Astrocyte (in vitro differentiated cells and primary cell): ENCODE measurements at regions not wholly inside any gene's neighbourhood (a gene's known extent, or its start where the extent isn't known, plus 50 kb on each side); places are given as distances from the start of the nearest gene placed in this dataset.

Source experiments
- EZH2 ChIP-seq: IDR thresholded peaks from 2 replicates; pipeline ENCODE4 v1.6.1; 2012; ENCODE audit warnings: mild to moderate bottlenecking, low read length, inconsistent platforms; ENCODE audit not compliant: insufficient read depth
- TF ChIP-seq, protein P1 (sequence below): IDR thresholded peaks from 2 replicates; pipeline ENCODE4 v1.5.1; 2011; ENCODE audit warnings: low read depth, mild to moderate bottlenecking, inconsistent platforms, low read length, moderate library complexity; ENCODE audit not compliant: insufficient read depth

DNA sequence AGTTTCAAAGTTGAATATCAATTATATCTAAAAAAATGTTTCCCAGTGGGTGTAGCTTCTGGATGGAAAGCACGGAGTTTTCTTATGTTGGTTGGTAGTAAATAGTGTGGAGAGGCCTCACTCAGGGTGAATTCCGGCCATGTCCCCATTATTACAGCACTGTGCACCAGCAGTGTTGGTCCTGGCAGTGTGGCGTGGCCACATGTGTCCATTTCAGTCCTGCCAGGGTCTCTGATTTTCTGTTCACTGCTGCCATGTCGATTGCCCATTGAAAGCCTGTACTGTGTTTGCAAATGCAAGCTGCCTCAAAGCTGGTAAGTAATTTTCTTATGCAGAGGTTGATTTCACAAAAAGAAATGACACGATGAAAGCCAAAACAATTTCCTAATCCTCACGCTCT is 386.2 kb downstream of the GALR1 start:
- TF ChIP-seq, protein P1, sequence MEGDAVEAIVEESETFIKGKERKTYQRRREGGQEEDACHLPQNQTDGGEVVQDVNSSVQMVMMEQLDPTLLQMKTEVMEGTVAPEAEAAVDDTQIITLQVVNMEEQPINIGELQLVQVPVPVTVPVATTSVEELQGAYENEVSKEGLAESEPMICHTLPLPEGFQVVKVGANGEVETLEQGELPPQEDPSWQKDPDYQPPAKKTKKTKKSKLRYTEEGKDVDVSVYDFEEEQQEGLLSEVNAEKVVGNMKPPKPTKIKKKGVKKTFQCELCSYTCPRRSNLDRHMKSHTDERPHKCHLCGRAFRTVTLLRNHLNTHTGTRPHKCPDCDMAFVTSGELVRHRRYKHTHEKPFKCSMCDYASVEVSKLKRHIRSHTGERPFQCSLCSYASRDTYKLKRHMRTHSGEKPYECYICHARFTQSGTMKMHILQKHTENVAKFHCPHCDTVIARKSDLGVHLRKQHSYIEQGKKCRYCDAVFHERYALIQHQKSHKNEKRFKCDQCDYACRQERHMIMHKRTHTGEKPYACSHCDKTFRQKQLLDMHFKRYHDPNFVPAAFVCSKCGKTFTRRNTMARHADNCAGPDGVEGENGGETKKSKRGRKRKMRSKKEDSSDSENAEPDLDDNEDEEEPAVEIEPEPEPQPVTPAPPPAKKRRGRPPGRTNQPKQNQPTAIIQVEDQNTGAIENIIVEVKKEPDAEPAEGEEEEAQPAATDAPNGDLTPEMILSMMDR = no peak
- TF ChIP-seq EZH2 = no peak
